ENCODE measurements at regions not wholly inside any gene's neighbourhood (a gene's known extent, or its start where the extent isn't known, plus 50 kb on each side); places are given as distances from the start of the nearest gene placed in this dataset.

DNA sequence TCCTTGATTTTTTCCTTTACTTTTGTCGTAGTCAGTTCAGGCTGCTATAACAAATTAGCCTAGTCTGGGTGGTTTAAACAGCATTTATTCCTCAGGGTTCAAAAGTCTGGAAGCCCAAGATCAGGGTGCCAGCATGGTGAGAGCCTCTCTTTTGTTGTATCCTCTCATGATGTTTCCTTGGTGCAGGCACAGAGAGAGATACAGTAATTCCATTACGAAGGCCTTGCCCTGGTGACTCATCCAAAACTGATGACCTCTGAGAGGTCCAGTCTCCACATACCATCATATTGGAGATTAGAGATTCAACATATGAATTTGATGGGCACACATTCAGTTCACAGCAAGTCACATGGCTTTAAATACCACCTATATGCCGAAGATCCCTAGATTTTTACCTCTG, 253.8 kb downstream of the CYRIA start:
- intact Hi-C loops (cut with DNase I, micrococcal nuclease): no loop called here
- Histone ChIP-seq H3K4me3 (ENCODE audit: low read length) (no peak overlapping the region), H3K9me3 (ENCODE audit: control insufficient read depth in 1 of 2, insufficient read depth in 1 of 2, low read length in 2 of 2) (peaks cover 0 to 11% of the 10 kb centered on the region in 2 experiments), H3K27me3 (ENCODE audit: control insufficient read depth in 1 of 2, insufficient read depth in 2 of 2, low read length in 2 of 2) (no peaks in the 10 kb centered on the region), H3K4me1 (ENCODE audit: insufficient read depth, low read length) (no peaks in the 10 kb centered on the region), H3K36me3 (ENCODE audit: insufficient read depth, low read length) (no peaks in the 10 kb centered on the region), H3K27ac (ENCODE audit: low read depth in 1 of 2, low read length in 2 of 2) (no peak overlapping the region)
- H3K36me3 Mint-ChIP-seq (ENCODE audit: low read depth): no peaks in the 10 kb centered on the region
- DNase-seq (no peak), ATAC-seq (ENCODE audit: poor library complexity) (no peak)
- H3K27me3 Mint-ChIP-seq: no peaks in the 10 kb centered on the region
- CTCF ChIA-PET: no interaction called here
- no peak overlapping the region for H3K4me3 Mint-ChIP-seq
- H3K27ac Mint-ChIP-seq: no peak overlapping the region
- TF ChIP-seq, protein P1, sequence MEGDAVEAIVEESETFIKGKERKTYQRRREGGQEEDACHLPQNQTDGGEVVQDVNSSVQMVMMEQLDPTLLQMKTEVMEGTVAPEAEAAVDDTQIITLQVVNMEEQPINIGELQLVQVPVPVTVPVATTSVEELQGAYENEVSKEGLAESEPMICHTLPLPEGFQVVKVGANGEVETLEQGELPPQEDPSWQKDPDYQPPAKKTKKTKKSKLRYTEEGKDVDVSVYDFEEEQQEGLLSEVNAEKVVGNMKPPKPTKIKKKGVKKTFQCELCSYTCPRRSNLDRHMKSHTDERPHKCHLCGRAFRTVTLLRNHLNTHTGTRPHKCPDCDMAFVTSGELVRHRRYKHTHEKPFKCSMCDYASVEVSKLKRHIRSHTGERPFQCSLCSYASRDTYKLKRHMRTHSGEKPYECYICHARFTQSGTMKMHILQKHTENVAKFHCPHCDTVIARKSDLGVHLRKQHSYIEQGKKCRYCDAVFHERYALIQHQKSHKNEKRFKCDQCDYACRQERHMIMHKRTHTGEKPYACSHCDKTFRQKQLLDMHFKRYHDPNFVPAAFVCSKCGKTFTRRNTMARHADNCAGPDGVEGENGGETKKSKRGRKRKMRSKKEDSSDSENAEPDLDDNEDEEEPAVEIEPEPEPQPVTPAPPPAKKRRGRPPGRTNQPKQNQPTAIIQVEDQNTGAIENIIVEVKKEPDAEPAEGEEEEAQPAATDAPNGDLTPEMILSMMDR (IDR thresholded peaks at IDR 0.05): no peak
- no peaks in the 10 kb centered on the region for H3K9me3 Mint-ChIP-seq
- POLR2A ChIA-PET: no interaction called here
- H3K4me1 Mint-ChIP-seq (ENCODE audit: low read depth): no peaks in the 10 kb centered on the region

DNA sequence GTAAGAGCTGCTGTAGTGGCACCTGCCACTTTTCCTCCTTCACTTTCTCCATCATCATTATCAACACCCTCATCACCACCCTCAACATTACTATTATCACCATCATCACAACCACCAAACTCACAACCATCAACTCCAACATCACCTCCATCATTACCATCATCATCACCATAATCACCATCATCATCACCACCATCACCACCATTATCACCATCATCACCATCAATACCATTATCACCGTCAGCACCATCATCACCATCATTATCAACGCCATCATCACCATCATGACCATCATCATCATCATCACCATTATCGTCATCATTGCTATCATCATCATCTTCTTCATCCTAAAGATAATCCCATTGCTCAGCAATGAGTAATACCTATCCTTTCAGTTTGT, 255.8 kb downstream of the CYRIA start:
- no peaks in the 10 kb centered on the region for H3K9me3 Mint-ChIP-seq
- no peaks in the 10 kb centered on the region for H3K36me3 ChIP-seq (ENCODE audit: insufficient read depth, low read length)
- H3K27me3 Mint-ChIP-seq: no peaks in the 10 kb centered on the region
- H3K4me1 Mint-ChIP-seq (ENCODE audit: low read depth): no peaks in the 10 kb centered on the region
- CTCF ChIA-PET: no interaction called here
- no peaks in the 10 kb centered on the region for H3K4me1 ChIP-seq (ENCODE audit: insufficient read depth, low read length)
- POLR2A ChIA-PET: no interaction called here
- H3K4me3 Mint-ChIP-seq: no peak overlapping the region
- H3K36me3 Mint-ChIP-seq (ENCODE audit: low read depth): no peaks in the 10 kb centered on the region
- no peak overlapping the region for H3K4me3 ChIP-seq (ENCODE audit: low read length)
- no peaks in the 10 kb centered on the region for H3K27me3 ChIP-seq (ENCODE audit: control insufficient read depth in 1 of 2, insufficient read depth in 2 of 2, low read length in 2 of 2)
- no peak overlapping the region for H3K27ac ChIP-seq (ENCODE audit: low read depth in 1 of 2, low read length in 2 of 2)
- intact Hi-C loops (cut with DNase I, micrococcal nuclease): no loop called here
- no peak for ATAC-seq (ENCODE audit: poor library complexity)
- H3K27ac Mint-ChIP-seq: no peak overlapping the region
- no peak for DNase-seq
- peaks cover 0 to 7% of the 10 kb centered on the region in 2 experiments for H3K9me3 ChIP-seq (ENCODE audit: control insufficient read depth in 1 of 2, insufficient read depth in 1 of 2, low read length in 2 of 2)
- TF ChIP-seq, protein P1 (IDR thresholded peaks at IDR 0.05): no peak

DNA sequence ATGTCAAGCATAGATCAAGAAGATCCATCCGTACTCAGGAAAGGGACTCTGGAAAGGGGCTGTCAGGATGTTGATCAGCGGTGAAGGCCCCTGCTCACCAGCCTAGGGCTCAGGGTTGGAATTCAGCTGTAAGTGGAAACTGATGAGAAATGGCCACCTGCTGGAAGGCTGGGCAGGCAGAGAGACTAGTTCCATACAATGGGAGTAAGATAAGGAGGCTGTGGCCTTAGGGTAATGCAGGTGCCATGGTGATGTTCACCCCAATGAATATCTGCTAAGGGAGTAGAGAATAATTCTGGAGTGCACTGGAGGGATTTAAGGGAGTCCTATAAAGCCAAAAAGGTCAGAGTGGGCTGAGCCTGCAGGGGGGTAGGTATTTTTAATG, 256.6 kb downstream of the CYRIA start:
- H3K36me3 Mint-ChIP-seq (ENCODE audit: low read depth): no peaks in the 10 kb centered on the region

More for the DNA sequence above, 256.6 kb downstream of the CYRIA start:
- Histone ChIP-seq H3K27me3 (ENCODE audit: control insufficient read depth in 1 of 2, insufficient read depth in 2 of 2, low read length in 2 of 2) (no peaks in the 10 kb centered on the region), H3K27ac (ENCODE audit: low read depth in 1 of 2, low read length in 2 of 2) (no peak overlapping the region), H3K4me3 (ENCODE audit: low read length) (no peak overlapping the region), H3K4me1 (ENCODE audit: insufficient read depth, low read length) (no peaks in the 10 kb centered on the region), H3K36me3 (ENCODE audit: insufficient read depth, low read length) (no peaks in the 10 kb centered on the region), H3K9me3 (ENCODE audit: control insufficient read depth in 1 of 2, insufficient read depth in 1 of 2, low read length in 2 of 2) (peaks cover 0 to 4% of the 10 kb centered on the region in 2 experiments)
- DNase-seq (no peak), ATAC-seq (ENCODE audit: poor library complexity) (no peak)
- ChIA-PET POLR2A (no interaction called here), CTCF (no interaction called here)
- Mint-ChIP-seq H3K4me3 (no peak overlapping the region), H3K27me3 (no peaks in the 10 kb centered on the region), H3K9me3 (no peaks in the 10 kb centered on the region), H3K4me1 (ENCODE audit: low read depth) (no peaks in the 10 kb centered on the region), H3K27ac (no peak overlapping the region)
- TF ChIP-seq, protein P1 (IDR thresholded peaks at IDR 0.05): no peak
- intact Hi-C loops (cut with DNase I, micrococcal nuclease): no loop called here
